RWPE1 (cell line): ENCODE measurements at regions not wholly inside any gene's neighbourhood (a gene's known extent, or its start where the extent isn't known, plus 50 kb on each side); places are given as distances from the start of the nearest gene placed in this dataset.

Experiments
- CTCF ChIA-PET: fragments of 350-600 bp; sonication (Branson Sonifier 250); formaldehyde crosslinking; extraction: SDS; loops from one replicate; lab custom pipeline; 2021; lab: Yijun Ruan, JAX
- POLR2A ChIA-PET: fragments of 400-600 bp; formaldehyde crosslinking; extraction: SDS; loops from one replicate; lab custom pipeline; 2020; ENCODE audit warnings: antibody characterized with exemption; ENCODE audit not compliant: low non-redundant PET; lab: Yijun Ruan, JAX
- DNase-seq: peaks from one replicate; pipeline ENCODE4 v3.0.0; 2012; ENCODE audit warnings: low spot score
- H3K27ac ChIP-seq: fragments of 450-650 bp; 2 replicates; pipeline ENCODE4 v1.5.1; 2017
- CTCF ChIP-seq: fragments of 450-650 bp; conservative IDR thresholded peaks from 2 replicates; pipeline ENCODE4 v1.5.1; 2017; ENCODE audit warnings: low read depth, mild to moderate bottlenecking

- ChIA-PET POLR2A (no interaction called here), CTCF (no interaction called here)
- no peak for TF ChIP-seq CTCF
- no peak overlapping the region for H3K27ac ChIP-seq
- DNase-seq, result no peak
Observed at GRCh38 chr10:89909752-89910151, 208.4 kb downstream of the KIF20B start.

GRCh38 chr10:89915021-89915420, 213.6 kb downstream of the KIF20B start:
- POLR2A ChIA-PET, result no interaction called here
- no peak for DNase-seq
- no peak overlapping the region for H3K27ac ChIP-seq
- TF ChIP-seq CTCF, result no peak
- CTCF ChIA-PET, result no interaction called here

- no peak for DNase-seq
- TF ChIP-seq CTCF, result no peak
- no peak overlapping the region for H3K27ac ChIP-seq
- ChIA-PET POLR2A (no interaction called here), CTCF (interaction anchor here (0.7 kb wide), 1 partner anchor 311 kb away, joined by 3 read pairs; no protein-coding TSS in a partner anchor)
Observed at GRCh38 chr10:89915968-89916367, 214.6 kb downstream of the KIF20B start.

GRCh38 chr10:89916468-89917215, 215.3 kb downstream of the KIF20B start:
- CTCF ChIA-PET, result interaction anchor here (0.7 kb wide), 1 partner anchor 310 kb away, joined by 3 read pairs; no protein-coding TSS in a partner anchor
- POLR2A ChIA-PET, result no interaction called here
- TF ChIP-seq CTCF, result no peak
- peak; percentile 42 for DNase-seq
- no peak overlapping the region for H3K27ac ChIP-seq

GRCh38 chr10:89921403-89921802, 220.0 kb downstream of the KIF20B start:
- TF ChIP-seq CTCF, result no peak
- CTCF ChIA-PET, result interaction anchor here (0.6 kb wide), 1 partner anchor 915 kb away, joined by 3 read pairs; no protein-coding TSS in a partner anchor
- H3K27ac ChIP-seq, result no peak overlapping the region
- POLR2A ChIA-PET, result no interaction called here
- DNase-seq, result peak; percentile 95

GRCh38 chr10:89923661-89924060, 222.3 kb downstream of the KIF20B start:
- DNase-seq, result peak; percentile 55
- no peak overlapping the region for H3K27ac ChIP-seq
- CTCF ChIA-PET, result no interaction called here
- POLR2A ChIA-PET, result no interaction called here
- TF ChIP-seq CTCF, result no peak
